ENCODE measurements at regions not wholly inside any gene's neighbourhood (a gene's known extent, or its start where the extent isn't known, plus 50 kb on each side); places are given as distances from the start of the nearest gene placed in this dataset.

- H3K79me2 ChIP-seq (replicated peaks; ENCODE audit: insufficient read depth), result no peaks in the 10 kb centered on the region
- H3K4me3 Mint-ChIP-seq, result peak overlapping the region; percentile 69; the same call in 2 of the 3 replicates
- H3K27ac Mint-ChIP-seq, result peak overlapping the region; percentile 89; the same call in 1 of the 2 replicates
- H3K27me3 ChIP-seq (ENCODE audit: insufficient read depth), result no peaks in the 10 kb centered on the region
- H4K20me1 ChIP-seq (replicated peaks; ENCODE audit: insufficient read depth), result no peaks in the 10 kb centered on the region
- H3F3A ChIP-seq (replicated peaks; ENCODE audit: low read depth), result no peaks in the 10 kb centered on the region
- H3K27me3 Mint-ChIP-seq (ENCODE audit: insufficient read depth, low read depth, poor library complexity), result no peaks in the 10 kb centered on the region
- no peak overlapping the region for H3K4me2 ChIP-seq
- H3K9me3 Mint-ChIP-seq, result no peaks in the 10 kb centered on the region
- H3K4me1 ChIP-seq (ENCODE audit: insufficient read depth), result 0 out of 2 replicates have a peak, but pooled peaks cover 24% of the 10 kb centered on the region
- H3K36me3 Mint-ChIP-seq (ENCODE audit: low read depth), result no peaks in the 10 kb centered on the region
- TF ChIP-seq, protein P1, sequence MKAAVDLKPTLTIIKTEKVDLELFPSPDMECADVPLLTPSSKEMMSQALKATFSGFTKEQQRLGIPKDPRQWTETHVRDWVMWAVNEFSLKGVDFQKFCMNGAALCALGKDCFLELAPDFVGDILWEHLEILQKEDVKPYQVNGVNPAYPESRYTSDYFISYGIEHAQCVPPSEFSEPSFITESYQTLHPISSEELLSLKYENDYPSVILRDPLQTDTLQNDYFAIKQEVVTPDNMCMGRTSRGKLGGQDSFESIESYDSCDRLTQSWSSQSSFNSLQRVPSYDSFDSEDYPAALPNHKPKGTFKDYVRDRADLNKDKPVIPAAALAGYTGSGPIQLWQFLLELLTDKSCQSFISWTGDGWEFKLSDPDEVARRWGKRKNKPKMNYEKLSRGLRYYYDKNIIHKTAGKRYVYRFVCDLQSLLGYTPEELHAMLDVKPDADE (IDR thresholded peaks at IDR 0.05), result no peak
- peak overlapping the region; percentile 76; the same call in 1 of the 2 replicates for H3K27ac ChIP-seq (ENCODE audit: low read depth)
- H2AFZ ChIP-seq, result no peak overlapping the region
- DNase-seq (ENCODE audit: low spot score) (no peak), ATAC-seq (no peak)
- H3K4me1 Mint-ChIP-seq, result peaks cover 38% of the 10 kb centered on the region
- no peaks in the 10 kb centered on the region for H3K9me2 ChIP-seq (ENCODE audit: insufficient read depth)
- no peaks in the 10 kb centered on the region for H3K36me3 ChIP-seq (ENCODE audit: insufficient read depth)
- no peak overlapping the region for H3K4me3 ChIP-seq
Observed at GRCh38 chr18:34591920-34592444, 118.1 kb upstream of the DTNA start.

- H3K27ac Mint-ChIP-seq, result peak overlapping the region; percentile 89
- TF ChIP-seq POLR2AphosphoS5 (IDR thresholded peaks at IDR 0.05; ENCODE audit: low read depth) (no peak), CREB1 (CRISPR knock-in tag; IDR thresholded peaks at IDR 0.05; ENCODE audit: low read depth) (no peak), ZNF331 (CRISPR knock-in tag; IDR thresholded peaks at IDR 0.05; ENCODE audit: low read depth) (no peak), STAT1 (IDR thresholded peaks at IDR 0.05; ENCODE audit: unreplicated experiment) (no peak), NANOG (IDR thresholded peaks at IDR 0.05; ENCODE audit: borderline replicate concordance) (no peak), JUNB (IDR thresholded peaks at IDR 0.05; ENCODE audit: unreplicated experiment) (no peak), REST (IDR thresholded peaks at IDR 0.05; ENCODE audit: unreplicated experiment) (no peak), EZH2 (IDR thresholded peaks at IDR 0.05; ENCODE audit: low read depth, unreplicated experiment) (no peak), ZNF114 (CRISPR knock-in tag; IDR thresholded peaks at IDR 0.05) (no peak)
- TF ChIP-seq, protein P2, sequence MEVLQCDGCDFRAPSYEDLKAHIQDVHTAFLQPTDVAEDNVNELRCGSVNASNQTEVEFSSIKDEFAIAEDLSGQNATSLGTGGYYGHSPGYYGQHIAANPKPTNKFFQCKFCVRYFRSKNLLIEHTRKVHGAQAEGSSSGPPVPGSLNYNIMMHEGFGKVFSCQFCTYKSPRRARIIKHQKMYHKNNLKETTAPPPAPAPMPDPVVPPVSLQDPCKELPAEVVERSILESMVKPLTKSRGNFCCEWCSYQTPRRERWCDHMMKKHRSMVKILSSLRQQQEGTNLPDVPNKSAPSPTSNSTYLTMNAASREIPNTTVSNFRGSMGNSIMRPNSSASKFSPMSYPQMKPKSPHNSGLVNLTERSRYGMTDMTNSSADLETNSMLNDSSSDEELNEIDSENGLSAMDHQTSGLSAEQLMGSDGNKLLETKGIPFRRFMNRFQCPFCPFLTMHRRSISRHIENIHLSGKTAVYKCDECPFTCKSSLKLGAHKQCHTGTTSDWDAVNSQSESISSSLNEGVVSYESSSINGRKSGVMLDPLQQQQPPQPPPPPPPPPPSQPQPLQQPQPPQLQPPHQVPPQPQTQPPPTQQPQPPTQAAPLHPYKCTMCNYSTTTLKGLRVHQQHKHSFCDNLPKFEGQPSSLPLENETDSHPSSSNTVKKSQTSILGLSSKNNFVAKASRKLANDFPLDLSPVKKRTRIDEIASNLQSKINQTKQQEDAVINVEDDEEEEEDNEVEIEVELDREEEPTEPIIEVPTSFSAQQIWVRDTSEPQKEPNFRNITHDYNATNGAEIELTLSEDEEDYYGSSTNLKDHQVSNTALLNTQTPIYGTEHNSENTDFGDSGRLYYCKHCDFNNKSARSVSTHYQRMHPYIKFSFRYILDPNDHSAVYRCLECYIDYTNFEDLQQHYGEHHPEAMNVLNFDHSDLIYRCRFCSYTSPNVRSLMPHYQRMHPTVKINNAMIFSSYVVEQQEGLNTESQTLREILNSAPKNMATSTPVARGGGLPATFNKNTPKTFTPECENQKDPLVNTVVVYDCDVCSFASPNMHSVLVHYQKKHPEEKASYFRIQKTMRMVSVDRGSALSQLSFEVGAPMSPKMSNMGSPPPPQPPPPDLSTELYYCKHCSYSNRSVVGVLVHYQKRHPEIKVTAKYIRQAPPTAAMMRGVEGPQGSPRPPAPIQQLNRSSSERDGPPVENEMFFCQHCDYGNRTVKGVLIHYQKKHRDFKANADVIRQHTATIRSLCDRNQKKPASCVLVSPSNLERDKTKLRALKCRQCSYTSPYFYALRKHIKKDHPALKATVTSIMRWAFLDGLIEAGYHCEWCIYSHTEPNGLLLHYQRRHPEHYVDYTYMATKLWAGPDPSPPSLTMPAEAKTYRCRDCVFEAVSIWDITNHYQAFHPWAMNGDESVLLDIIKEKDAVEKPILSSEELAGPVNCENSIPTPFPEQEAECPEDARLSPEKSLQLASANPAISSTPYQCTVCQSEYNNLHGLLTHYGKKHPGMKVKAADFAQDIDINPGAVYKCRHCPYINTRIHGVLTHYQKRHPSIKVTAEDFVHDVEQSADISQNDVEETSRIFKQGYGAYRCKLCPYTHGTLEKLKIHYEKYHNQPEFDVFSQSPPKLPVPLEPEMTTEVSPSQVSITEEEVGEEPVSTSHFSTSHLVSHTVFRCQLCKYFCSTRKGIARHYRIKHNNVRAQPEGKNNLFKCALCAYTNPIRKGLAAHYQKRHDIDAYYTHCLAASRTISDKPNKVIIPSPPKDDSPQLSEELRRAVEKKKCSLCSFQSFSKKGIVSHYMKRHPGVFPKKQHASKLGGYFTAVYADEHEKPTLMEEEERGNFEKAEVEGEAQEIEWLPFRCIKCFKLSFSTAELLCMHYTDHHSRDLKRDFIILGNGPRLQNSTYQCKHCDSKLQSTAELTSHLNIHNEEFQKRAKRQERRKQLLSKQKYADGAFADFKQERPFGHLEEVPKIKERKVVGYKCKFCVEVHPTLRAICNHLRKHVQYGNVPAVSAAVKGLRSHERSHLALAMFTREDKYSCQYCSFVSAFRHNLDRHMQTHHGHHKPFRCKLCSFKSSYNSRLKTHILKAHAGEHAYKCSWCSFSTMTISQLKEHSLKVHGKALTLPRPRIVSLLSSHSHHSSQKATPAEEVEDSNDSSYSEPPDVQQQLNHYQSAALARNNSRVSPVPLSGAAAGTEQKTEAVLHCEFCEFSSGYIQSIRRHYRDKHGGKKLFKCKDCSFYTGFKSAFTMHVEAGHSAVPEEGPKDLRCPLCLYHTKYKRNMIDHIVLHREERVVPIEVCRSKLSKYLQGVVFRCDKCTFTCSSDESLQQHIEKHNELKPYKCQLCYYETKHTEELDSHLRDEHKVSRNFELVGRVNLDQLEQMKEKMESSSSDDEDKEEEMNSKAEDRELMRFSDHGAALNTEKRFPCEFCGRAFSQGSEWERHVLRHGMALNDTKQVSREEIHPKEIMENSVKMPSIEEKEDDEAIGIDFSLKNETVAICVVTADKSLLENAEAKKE (CRISPR knock-in tag; IDR thresholded peaks at IDR 0.05), result no peak
Observed at GRCh38 chr18:34592481-34592880, 117.6 kb upstream of the DTNA start.

More at GRCh38 chr18:34592481-34592880, 117.6 kb upstream of the DTNA start:
- Histone ChIP-seq H2AFZ (no peak overlapping the region), H3K79me2 (replicated peaks; ENCODE audit: insufficient read depth) (no peaks in the 10 kb centered on the region), H3K36me3 (ENCODE audit: insufficient read depth) (no peaks in the 10 kb centered on the region), H3K9me2 (ENCODE audit: insufficient read depth) (no peaks in the 10 kb centered on the region), H3K4me1 (ENCODE audit: insufficient read depth) (0 out of 2 replicates have a peak, but pooled peaks cover 24% of the 10 kb centered on the region), H3K27ac (ENCODE audit: low read depth) (peak overlapping the region; percentile 76), H3K4me3 (peak overlapping the region; percentile 40), H3F3A (replicated peaks; ENCODE audit: low read depth) (no peaks in the 10 kb centered on the region), H3K27me3 (ENCODE audit: insufficient read depth) (no peaks in the 10 kb centered on the region), H3K4me2 (peak overlapping the region; percentile 61), H4K20me1 (replicated peaks; ENCODE audit: insufficient read depth) (no peaks in the 10 kb centered on the region)
- DNase-seq (ENCODE audit: low spot score) (no peak), ATAC-seq (no peak)
- Mint-ChIP-seq H3K4me3 (peak overlapping the region; percentile 69), H3K4me1 (peaks cover 38% of the 10 kb centered on the region), H3K27me3 (ENCODE audit: insufficient read depth, low read depth, poor library complexity) (no peaks in the 10 kb centered on the region), H3K36me3 (ENCODE audit: low read depth) (no peaks in the 10 kb centered on the region; the same call in 2 of the 3 replicates), H3K9me3 (no peaks in the 10 kb centered on the region)

All from GM23338 (cell line).